Panc1 (cell line): ENCODE measurements at regions not wholly inside any gene's neighbourhood (a gene's known extent, or its start where the extent isn't known, plus 50 kb on each side); places are given as distances from the start of the nearest gene placed in this dataset.

ENCODE experiments used
- ATAC-seq: fragments of 200-7000 bp; cut with Tn5 transposase; 2 replicates; pipeline ENCODE4 v1.9.1; 2020; ENCODE audit warnings: mild to moderate bottlenecking, moderate library complexity
- BruUV-seq: library from RNA; stranded (reverse); fragments of 400-500 nt; replicated peaks from 2 replicates; lab custom pipeline; 2021; lab: Mats Ljungman, UMichigan
- CTCF ChIA-PET: fragments of 300-600 bp; sonication (Branson Sonifier 250); formaldehyde crosslinking; loops from one replicate; lab custom pipeline; 2022; ENCODE audit warnings: antibody characterized with exemption; lab: Charles Lee
- POLR2A ChIA-PET: fragments of 300-600 bp; sonication (Branson Sonifier 250); formaldehyde crosslinking; loops from one replicate; lab custom pipeline; 2022; ENCODE audit warnings: antibody characterized with exemption; lab: Charles Lee
- DNase-seq: peaks from one replicate; pipeline ENCODE4 v3.0.0-alpha.2; 2010; ENCODE audit warnings: low read depth, low spot score
- H3K27ac ChIP-seq: 2 replicates; pipeline ENCODE4 v1.5.1; 2011; ENCODE audit warnings: mild to moderate bottlenecking, low read length, inconsistent platforms
- H3K27me3 ChIP-seq: fragments of 200-500 bp; sonication (Bioruptor generic); 2 replicates; pipeline ENCODE4 v1.6.0; 2014; ENCODE audit warnings: low read length, inconsistent platforms; ENCODE audit not compliant: control insufficient read depth, insufficient read depth
- H3K36me3 ChIP-seq: fragments of 200-500 bp; sonication (Bioruptor generic); 2 replicates; pipeline ENCODE4 v1.5.1; 2014; ENCODE audit warnings: inconsistent platforms, mild to moderate bottlenecking, low read length, moderate library complexity; ENCODE audit not compliant: control insufficient read depth, insufficient read depth
- H3K4me1 ChIP-seq: 2 replicates; pipeline ENCODE4 v1.5.1; 2011; ENCODE audit warnings: inconsistent platforms, mild to moderate bottlenecking, low read length, moderate library complexity; ENCODE audit not compliant: control insufficient read depth, insufficient read depth
- H3K4me3 ChIP-seq, 2 experiments: 2 replicates each; pipeline ENCODE4 v1.5.1; 2011 to 2012; ENCODE audit warnings: low read depth in 2 of 2, low read length in 2 of 2, mild to moderate bottlenecking in 2 of 2, inconsistent platforms in 1 of 2, moderate library complexity in 1 of 2
- H3K9me3 ChIP-seq: fragments of 200-500 bp; sonication (Bioruptor generic); 2 replicates; pipeline ENCODE4 v1.5.1; 2014; ENCODE audit warnings: low read depth, mild to moderate bottlenecking, inconsistent platforms, low read length, moderate library complexity; ENCODE audit not compliant: control insufficient read depth, insufficient read depth
- CTCF ChIP-seq: fragments of 450-650 bp; IDR thresholded peaks from 2 replicates; pipeline ENCODE4 v1.5.1; 2017; ENCODE audit warnings: mild to moderate bottlenecking
- POLR2AphosphoS5 ChIP-seq: IDR thresholded peaks from 2 replicates; pipeline ENCODE4 v1.6.1; 2012; ENCODE audit warnings: mild to moderate bottlenecking, low read depth, low read length, moderate library complexity
- REST ChIP-seq, 2 experiments: IDR thresholded peaks; 2 replicates each; pipeline ENCODE4 v1.6.1; 2011 to 2012; ENCODE audit warnings: low read depth in 2 of 2, control low read depth in 1 of 2, low read length in 1 of 2, mild to moderate bottlenecking in 1 of 2, moderate library complexity in 1 of 2; ENCODE audit not compliant: insufficient read depth in 1 of 2
- SIN3A ChIP-seq: IDR thresholded peaks from 2 replicates; pipeline ENCODE4 v1.6.1; 2012; ENCODE audit warnings: low read depth, mild to moderate bottlenecking, low read length, moderate library complexity, borderline replicate concordance; ENCODE audit not compliant: insufficient read depth
- TCF7L2 ChIP-seq: IDR thresholded peaks from 2 replicates; pipeline ENCODE4 v1.6.1; 2011; ENCODE audit warnings: mild to moderate bottlenecking, low read depth, low read length, inconsistent platforms
- in situ Hi-C: cut with HindIII; loops from 2 replicates; pipeline ENCODE4 v1.10.0; 2016; ENCODE audit warnings: low sequenced_read_pairs, low pct_unique_long_range_greater_than_20kb
- intact Hi-C: fragments of 100-400 bp; cut with micrococcal nuclease; formaldehyde crosslinking; loops from one replicate; pipeline ENCODE4 v1.10.0; 2022; ENCODE audit not compliant: unreplicated experiment

GRCh38 chr2:236899146-236899545 is 186.5 kb upstream of the COPS8 start:
- peaks cover 27% of the 10 kb centered on the region for H3K27me3 ChIP-seq
- no peak for ATAC-seq
- CTCF ChIA-PET, result no interaction called here
- DNase-seq, result no peak
- intact Hi-C loops, result no loop called here
- H3K36me3 ChIP-seq, result no peaks in the 10 kb centered on the region
- TF ChIP-seq POLR2AphosphoS5 (no peak), SIN3A (no peak), CTCF (no peak), TCF7L2 (no peak), REST (IDR thresholded peaks at IDR 0.05; ENCODE audit: insufficient read depth in 1 of 2, low read depth in 2 of 2, low read length in 1 of 2) (no peak)
- H3K4me3 ChIP-seq, result no peak overlapping the region
- H3K27ac ChIP-seq, result no peak overlapping the region
- POLR2A ChIA-PET, result no interaction called here
- no TSS peak for BruUV-seq
- H3K4me1 ChIP-seq, result no peaks in the 10 kb centered on the region
- in situ Hi-C loops, result no loop called here
- no peaks in the 10 kb centered on the region for H3K9me3 ChIP-seq

GRCh38 chr2:236899950-236900640 is 185.6 kb upstream of the COPS8 start:
- BruUV-seq, result no TSS peak
- no peak for TF ChIP-seq REST (IDR thresholded peaks at IDR 0.05; ENCODE audit: insufficient read depth in 1 of 2, low read depth in 2 of 2, low read length in 1 of 2)
- TF ChIP-seq TCF7L2, result no peak
- no peak for TF ChIP-seq CTCF
- TF ChIP-seq SIN3A, result no peak
- TF ChIP-seq POLR2AphosphoS5, result no peak
- Histone ChIP-seq H3K27me3 (peaks cover 31% of the 10 kb centered on the region), H3K4me3 (no peak overlapping the region), H3K4me1 (no peaks in the 10 kb centered on the region), H3K27ac (no peak overlapping the region), H3K9me3 (no peaks in the 10 kb centered on the region), H3K36me3 (no peaks in the 10 kb centered on the region)
- in situ Hi-C loops (no loop called here), intact Hi-C loops (no loop called here)
- DNase-seq (no peak), ATAC-seq (no peak)
- ChIA-PET CTCF (no interaction called here), POLR2A (no interaction called here)
